ENCODE measurements at regions not wholly inside any gene's neighbourhood (a gene's known extent, or its start where the extent isn't known, plus 50 kb on each side); places are given as distances from the start of the nearest gene placed in this dataset.

- TF ChIP-seq, protein P1, sequence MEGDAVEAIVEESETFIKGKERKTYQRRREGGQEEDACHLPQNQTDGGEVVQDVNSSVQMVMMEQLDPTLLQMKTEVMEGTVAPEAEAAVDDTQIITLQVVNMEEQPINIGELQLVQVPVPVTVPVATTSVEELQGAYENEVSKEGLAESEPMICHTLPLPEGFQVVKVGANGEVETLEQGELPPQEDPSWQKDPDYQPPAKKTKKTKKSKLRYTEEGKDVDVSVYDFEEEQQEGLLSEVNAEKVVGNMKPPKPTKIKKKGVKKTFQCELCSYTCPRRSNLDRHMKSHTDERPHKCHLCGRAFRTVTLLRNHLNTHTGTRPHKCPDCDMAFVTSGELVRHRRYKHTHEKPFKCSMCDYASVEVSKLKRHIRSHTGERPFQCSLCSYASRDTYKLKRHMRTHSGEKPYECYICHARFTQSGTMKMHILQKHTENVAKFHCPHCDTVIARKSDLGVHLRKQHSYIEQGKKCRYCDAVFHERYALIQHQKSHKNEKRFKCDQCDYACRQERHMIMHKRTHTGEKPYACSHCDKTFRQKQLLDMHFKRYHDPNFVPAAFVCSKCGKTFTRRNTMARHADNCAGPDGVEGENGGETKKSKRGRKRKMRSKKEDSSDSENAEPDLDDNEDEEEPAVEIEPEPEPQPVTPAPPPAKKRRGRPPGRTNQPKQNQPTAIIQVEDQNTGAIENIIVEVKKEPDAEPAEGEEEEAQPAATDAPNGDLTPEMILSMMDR (conservative IDR thresholded peaks at IDR 0.05; ENCODE audit: low read length) = no peak
- TF ChIP-seq EZH2phosphoT487 (IDR thresholded peaks at IDR 0.05; ENCODE audit: borderline replicate concordance, low read depth, low read length) = no peak
- no peaks in the 10 kb centered on the region for H4K20me1 ChIP-seq (ENCODE audit: insufficient read depth, low read length)
- no TSS peak for BruUV-seq (replicated peaks)
- no peaks in the 10 kb centered on the region for H3K9me2 ChIP-seq (ENCODE audit: insufficient read depth, low read length)
- H3K79me2 ChIP-seq (ENCODE audit: insufficient read depth, low read depth, low read length) = no peaks in the 10 kb centered on the region
- no peak overlapping the region for H2AFZ ChIP-seq (ENCODE audit: low read length)
- DNase-seq (ENCODE audit: low spot score) = no peak
- no peak overlapping the region for H3K4me3 ChIP-seq (ENCODE audit: low read depth, low read length, poor library complexity, severe bottlenecking)
- CTCF ChIA-PET (ENCODE audit: unreplicated experiment) = no interaction called here
- no peaks in the 10 kb centered on the region for H3K36me3 ChIP-seq (ENCODE audit: insufficient read depth, low read length)
- no peaks in the 10 kb centered on the region for H3K9me3 ChIP-seq (ENCODE audit: low read length)
- POLR2A ChIA-PET = no interaction called here
- H3K4me2 ChIP-seq (ENCODE audit: low read length) = no peak overlapping the region
- intact Hi-C loops (cut with micrococcal nuclease; ENCODE audit: unreplicated experiment) = no loop called here
- H3K4me1 ChIP-seq (ENCODE audit: insufficient read depth, low read length, poor library complexity, severe bottlenecking) = no peaks in the 10 kb centered on the region
- no peak overlapping the region for H3K27ac ChIP-seq (ENCODE audit: low read depth, low read length, poor library complexity, severe bottlenecking)
These were observed 361.1 kb upstream of the TMPRSS15 start for GRCh38 chr21:18764720-18765119.

DNA sequence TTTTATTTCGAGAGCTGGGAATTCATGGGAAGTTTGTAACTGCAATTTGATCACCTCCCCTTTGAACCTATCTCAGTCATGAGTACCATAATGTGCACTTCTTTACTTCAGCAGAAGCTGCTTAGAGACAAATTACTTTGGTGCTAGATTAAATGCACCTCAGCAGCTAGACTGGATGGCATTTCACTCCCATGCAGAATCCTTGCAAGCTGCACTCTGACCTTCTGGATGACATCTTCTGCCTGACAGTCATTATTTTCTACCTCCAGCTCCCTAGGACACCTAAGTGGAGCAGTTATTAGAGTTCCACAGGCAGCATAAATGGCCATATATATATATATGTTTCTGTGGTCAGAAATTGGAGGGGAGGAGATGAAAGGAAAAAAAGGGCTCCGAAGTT, 366.0 kb upstream of the TMPRSS15 start:
- Histone ChIP-seq H3K4me2 (ENCODE audit: low read length) (no peak overlapping the region), H3K27ac (ENCODE audit: low read depth, low read length, poor library complexity, severe bottlenecking) (no peak overlapping the region), H3K4me1 (ENCODE audit: insufficient read depth, low read length, poor library complexity, severe bottlenecking) (no peaks in the 10 kb centered on the region), H3K4me3 (ENCODE audit: low read depth, low read length, poor library complexity, severe bottlenecking) (no peak overlapping the region), H4K20me1 (ENCODE audit: insufficient read depth, low read length) (no peaks in the 10 kb centered on the region), H2AFZ (ENCODE audit: low read length) (no peak overlapping the region), H3K9me3 (ENCODE audit: low read length) (no peaks in the 10 kb centered on the region), H3K36me3 (ENCODE audit: insufficient read depth, low read length) (no peaks in the 10 kb centered on the region), H3K9me2 (ENCODE audit: insufficient read depth, low read length) (no peaks in the 10 kb centered on the region), H3K79me2 (ENCODE audit: insufficient read depth, low read depth, low read length) (no peaks in the 10 kb centered on the region)
- TF ChIP-seq, protein P1 (conservative IDR thresholded peaks at IDR 0.05; ENCODE audit: low read length) = no peak
- no peak for TF ChIP-seq EZH2phosphoT487 (IDR thresholded peaks at IDR 0.05; ENCODE audit: borderline replicate concordance, low read depth, low read length)
- intact Hi-C loops (cut with micrococcal nuclease; ENCODE audit: unreplicated experiment) = no loop called here
- ChIA-PET CTCF (ENCODE audit: unreplicated experiment) (no interaction called here), POLR2A (interaction anchor here (0.7 kb wide), 1 partner anchor 287 kb away, joined by 4 read pairs; no protein-coding TSS in a partner anchor)
- no peak for DNase-seq (ENCODE audit: low spot score)
- BruUV-seq (replicated peaks) = no TSS peak

- H3K9me3 ChIP-seq (ENCODE audit: low read length) = no peaks in the 10 kb centered on the region
- ChIA-PET CTCF (ENCODE audit: unreplicated experiment) (no interaction called here), POLR2A (no interaction called here)
- no TSS peak for BruUV-seq (replicated peaks)
- no peak for TF ChIP-seq EZH2phosphoT487 (IDR thresholded peaks at IDR 0.05; ENCODE audit: borderline replicate concordance, low read depth, low read length)
- TF ChIP-seq, protein P1 (conservative IDR thresholded peaks at IDR 0.05; ENCODE audit: low read length) = no peak
- H4K20me1 ChIP-seq (ENCODE audit: insufficient read depth, low read length) = no peaks in the 10 kb centered on the region
- no peaks in the 10 kb centered on the region for H3K79me2 ChIP-seq (ENCODE audit: insufficient read depth, low read depth, low read length)
- DNase-seq (ENCODE audit: low spot score) = no peak
- no peak overlapping the region for H3K27ac ChIP-seq (ENCODE audit: low read depth, low read length, poor library complexity, severe bottlenecking)
- intact Hi-C loops (cut with micrococcal nuclease; ENCODE audit: unreplicated experiment) = no loop called here
- no peak overlapping the region for H3K4me2 ChIP-seq (ENCODE audit: low read length)
- H3K4me1 ChIP-seq (ENCODE audit: insufficient read depth, low read length, poor library complexity, severe bottlenecking) = no peaks in the 10 kb centered on the region
- H2AFZ ChIP-seq (ENCODE audit: low read length) = no peak overlapping the region
- no peak overlapping the region for H3K4me3 ChIP-seq (ENCODE audit: low read depth, low read length, poor library complexity, severe bottlenecking)
- H3K9me2 ChIP-seq (ENCODE audit: insufficient read depth, low read length) = no peaks in the 10 kb centered on the region
- no peaks in the 10 kb centered on the region for H3K36me3 ChIP-seq (ENCODE audit: insufficient read depth, low read length)
These were observed 368.3 kb upstream of the TMPRSS15 start for GRCh38 chr21:18771845-18772380.

Measured in OCI-LY7 (cell line).